Small intestine (tissue), 7 donors: ENCODE measurements at regions not wholly inside any gene's neighbourhood (a gene's known extent, or its start where the extent isn't known, plus 50 kb on each side); places are given as distances from the start of the nearest gene placed in this dataset.

Source experiments
- DNase-seq, 2 donors: peaks; one replicate each; pipeline versions ENCODE4 v3.0.0 to v3.0.0-alpha.2; 2013
- FAIRE-seq: peaks from 2 replicates; lab custom pipeline; 2012; peaks lifted over from hg19 to GRCh38; lab: Jason Lieb, UNC
- H3K27ac ChIP-seq, 3 donors: one replicate each; pipeline ENCODE4 v1.5.1; 2013; ENCODE audit warnings: low read length in 2 of 3, mild to moderate bottlenecking in 2 of 3, control low read depth in 1 of 3, inconsistent platforms in 1 of 3, low read depth in 1 of 3, moderate library complexity in 1 of 3
- H3K27me3 ChIP-seq, 3 donors: one replicate each; pipeline ENCODE4 v1.6.1; 2013; ENCODE audit warnings: low read length in 3 of 3, inconsistent platforms in 1 of 3; ENCODE audit not compliant: control insufficient read depth in 3 of 3, insufficient read depth in 3 of 3
- H3K36me3 ChIP-seq, 3 donors: one replicate each; pipeline ENCODE4 v1.6.1; 2013; ENCODE audit warnings: low read length in 3 of 3, inconsistent platforms in 1 of 3, low read depth in 1 of 3, mild to moderate bottlenecking in 1 of 3, moderate library complexity in 1 of 3; ENCODE audit not compliant: control insufficient read depth in 3 of 3, insufficient read depth in 2 of 3
- H3K4me1 ChIP-seq, 3 donors: one replicate each; pipeline ENCODE4 v1.6.1; 2013; ENCODE audit warnings: low read length in 2 of 3, inconsistent platforms in 1 of 3, low read depth in 1 of 3, mild to moderate bottlenecking in 1 of 3, moderate library complexity in 1 of 3; ENCODE audit not compliant: control insufficient read depth in 3 of 3, insufficient read depth in 2 of 3
- H3K4me3 ChIP-seq, 3 donors: one replicate each; pipeline ENCODE4 v1.5.1; 2013; ENCODE audit warnings: low read length in 3 of 3, control low read depth in 1 of 3, inconsistent platforms in 1 of 3, low read depth in 1 of 3, mild to moderate bottlenecking in 1 of 3, moderate library complexity in 1 of 3
- H3K9me3 ChIP-seq, 2 donors: one replicate each; pipeline ENCODE4 v1.6.1; 2013; ENCODE audit warnings: low read depth in 1 of 2, low read length in 1 of 2; ENCODE audit not compliant: control insufficient read depth in 2 of 2, insufficient read depth in 1 of 2
- WGBS, 3 donors: extraction: QIAGEN DNeasy Blood & Tissue Kit; methylation state at CpG; one replicate each; pipeline ENCODE4 v1.1.7; 2013; 5-methylcytosine and 5-hydroxymethylcytosine counted together
- donor health status: healthy with polysubstance abuse.
- donor health status: control.
- donor health status: control.
- donor health status: Bipolar disorder and iron deficiency.
- donor health status: healthy.

- Histone ChIP-seq H3K4me1 (no peaks in the 10 kb centered on the region), H3K27me3 (no peaks in the 10 kb centered on the region), H3K27ac (no peak overlapping the region), H3K4me3 (no peak overlapping the region), H3K9me3 (no peaks in the 10 kb centered on the region), H3K36me3 (no peaks in the 10 kb centered on the region)
- 68 to 98% (median 97%) methylated on average over 2 of the region's 2 CpGs for WGBS, 3 donors
- DNase-seq (no peak), FAIRE-seq (peak; percentile 33)
Measured at GRCh38 chr13:99037756-99038155, 59.9 kb upstream of the DOCK9 start.

- no peak for DNase-seq
- no peaks in the 10 kb centered on the region for H3K9me3 ChIP-seq
- no peak overlapping the region for H3K4me3 ChIP-seq
- FAIRE-seq, result no peak
- peaks cover 0 to 2% (median 0%) of the 10 kb centered on the region in 3 donors for H3K4me1 ChIP-seq
- 93 to 99% (median 97%) methylated on average over 2 of the region's 2 CpGs for WGBS, 3 donors
- H3K27ac ChIP-seq, result no peak overlapping the region
- no peaks in the 10 kb centered on the region for H3K36me3 ChIP-seq
- no peaks in the 10 kb centered on the region for H3K27me3 ChIP-seq
Measured at GRCh38 chr13:99039718-99040280, 61.9 kb upstream of the DOCK9 start.

- Histone ChIP-seq H3K4me1 (peaks cover 0 to 2% (median 0%) of the 10 kb centered on the region in 3 donors), H3K27ac (no peak overlapping the region), H3K4me3 (no peak overlapping the region), H3K9me3 (no peaks in the 10 kb centered on the region), H3K27me3 (no peaks in the 10 kb centered on the region), H3K36me3 (no peaks in the 10 kb centered on the region)
- no peak for DNase-seq
- 67 to 88% (median 82%) methylated on average over 3 of the region's 3 CpGs for WGBS, 3 donors
- no peak for FAIRE-seq
Measured at GRCh38 chr13:99040536-99041131, 62.8 kb upstream of the DOCK9 start.

- FAIRE-seq, result no peak
- Histone ChIP-seq H3K4me1 (peaks cover 0 to 4% (median 2%) of the 10 kb centered on the region in 3 donors), H3K36me3 (no peaks in the 10 kb centered on the region), H3K4me3 (no peak overlapping the region), H3K27me3 (no peaks in the 10 kb centered on the region), H3K9me3 (no peaks in the 10 kb centered on the region), H3K27ac (no peak overlapping the region)
- 84 to 94% (median 90%) methylated on average over 1 of the region's 1 CpG for WGBS, 3 donors
- DNase-seq, result no peak
Measured at GRCh38 chr13:99041337-99041736, 63.5 kb upstream of the DOCK9 start.

- DNase-seq (no peak), FAIRE-seq (no peak)
- Histone ChIP-seq H3K9me3 (no peaks in the 10 kb centered on the region), H3K36me3 (no peaks in the 10 kb centered on the region), H3K27ac (no peak overlapping the region), H3K4me1 (peaks cover 0 to 9% (median 6%) of the 10 kb centered on the region in 3 donors), H3K27me3 (no peaks in the 10 kb centered on the region), H3K4me3 (no peak overlapping the region)
- WGBS, 3 donors, result 85 to 89% (median 88%) methylated on average over 5 of the region's 5 CpGs
Measured at GRCh38 chr13:99041788-99042187, 63.9 kb upstream of the DOCK9 start.

GRCh38 chr13:99042521-99043250 lies 64.8 kb upstream of the DOCK9 start:
- DNase-seq, result no peak
- Histone ChIP-seq H3K4me3 (no peak overlapping the region), H3K4me1 (peaks cover 0 to 10% (median 9%) of the 10 kb centered on the region in 3 donors), H3K9me3 (no peaks in the 10 kb centered on the region), H3K27me3 (no peaks in the 10 kb centered on the region), H3K27ac (no peak overlapping the region), H3K36me3 (no peaks in the 10 kb centered on the region)
- WGBS, 3 donors, result 89 to 95% (median 91%) methylated on average over 4 of the region's 4 CpGs
- FAIRE-seq, result no peak

- 94 to 99% (median 97%) methylated on average over 4 of the region's 4 CpGs for WGBS, 3 donors
- no peaks in the 10 kb centered on the region for H3K9me3 ChIP-seq
- FAIRE-seq (no peak), DNase-seq (no peak)
- no peaks in the 10 kb centered on the region for H3K27me3 ChIP-seq
- no peak overlapping the region for H3K4me3 ChIP-seq
- no peaks in the 10 kb centered on the region for H3K36me3 ChIP-seq
- H3K27ac ChIP-seq, result no peak overlapping the region
- H3K4me1 ChIP-seq, result peaks cover 0 to 10% (median 9%) of the 10 kb centered on the region in 3 donors
Measured at GRCh38 chr13:99043831-99044231, 66.0 kb upstream of the DOCK9 start.

- no peak for FAIRE-seq
- 72 to 80% (median 78%) methylated on average over 4 of the region's 4 CpGs for WGBS, 3 donors
Measured at GRCh38 chr13:99044764-99045163, 66.9 kb upstream of the DOCK9 start.

More at GRCh38 chr13:99044764-99045163, 66.9 kb upstream of the DOCK9 start:
- Histone ChIP-seq H3K4me3 (no peak overlapping the region), H3K27ac (no peak overlapping the region), H3K9me3 (no peaks in the 10 kb centered on the region), H3K36me3 (no peaks in the 10 kb centered on the region), H3K27me3 (no peaks in the 10 kb centered on the region), H3K4me1 (peaks cover 0 to 10% (median 9%) of the 10 kb centered on the region in 3 donors)
- DNase-seq, result no peak
